Heart left ventricle (tissue), 16 donors: ENCODE measurements at regions not wholly inside any gene's neighbourhood (a gene's known extent, or its start where the extent isn't known, plus 50 kb on each side); places are given as distances from the start of the nearest gene placed in this dataset.

Source experiments
- ATAC-seq, 4 donors: fragments of 200-7000 bp; cut with Tn5 transposase; one replicate each; pipeline ENCODE4 v1.9.1; 2020 to 2022; ENCODE audit warnings: moderate library complexity in 4 of 4, mild to moderate bottlenecking in 3 of 4, moderate number of reproducible peaks in 1 of 4
- DNase-seq, 5 donors: peaks; one replicate each; pipeline ENCODE4 v3.0.0-alpha.2; 2020
- H3K27ac ChIP-seq, 12 donors: fragments of 200-600 bp; sonication (generic) in 4 of 12; one replicate each; pipeline versions ENCODE4 v1.5.0 to v1.8.0; 2016 to 2022; ENCODE audit warnings: mild to moderate bottlenecking in 2 of 12
- H3K27me3 ChIP-seq, 9 donors: fragments of 200-600 bp; sonication (generic) in 2 of 9; one replicate each; pipeline versions ENCODE4 v1.5.1 to v1.8.0; 2016 to 2022; ENCODE audit warnings: mild to moderate bottlenecking in 3 of 9
- H3K36me3 ChIP-seq, 9 donors: fragments of 200-600 bp; sonication (generic) in 2 of 9; one replicate each; pipeline versions ENCODE4 v1.5.0 to v1.8.0; 2018 to 2022; ENCODE audit warnings: mild to moderate bottlenecking in 2 of 9
- H3K4me1 ChIP-seq, 12 donors: fragments of 200-600 bp; sonication (generic) in 4 of 12; one replicate each; pipeline versions ENCODE4 v1.5.0 to v1.8.0; 2016 to 2022; ENCODE audit warnings: mild to moderate bottlenecking in 3 of 12
- H3K4me3 ChIP-seq, 12 donors: fragments of 200-600 bp; sonication (generic) in 4 of 12; one replicate each; pipeline versions ENCODE4 v1.5.0 to v1.8.0; 2017 to 2022; ENCODE audit warnings: mild to moderate bottlenecking in 9 of 12, moderate library complexity in 4 of 12
- H3K9me3 ChIP-seq, 12 donors: fragments of 200-600 bp; sonication (generic) in 4 of 12; one replicate each; pipeline versions ENCODE4 v1.5.0 to v1.8.0; 2016 to 2022; ENCODE audit warnings: mild to moderate bottlenecking in 1 of 12
- POLR2A ChIP-seq, 2 donors: fragments of 450-650 bp; IDR thresholded peaks; one replicate each; pipeline ENCODE4 v1.6.1; 2017; ENCODE audit warnings: antibody characterized with exemption in 2 of 2, mild to moderate bottlenecking in 2 of 2, moderate library complexity in 2 of 2
- WGBS, 4 donors: extraction: QIAGEN DNeasy Blood & Tissue Kit in 2 of 4; methylation state at CpG; one replicate each; pipeline versions ENCODE4 v1.1.5 to v1.1.7; 2013 to 2018; 5-methylcytosine and 5-hydroxymethylcytosine counted together
- intact Hi-C, 10 donors: fragments of 100-400 bp; cut with DNase I; formaldehyde crosslinking; loops; one replicate each; pipeline versions ENCODE4 v1.11.1 to v1.14.2; 2022
- TF ChIP-seq, protein P1 (sequence below), 12 donors: fragments of 200-600 bp; sonication (generic) in 4 of 12; IDR thresholded peaks; one replicate each; pipeline versions ENCODE4 v1.5.0 to v1.8.0; 2018 to 2022; ENCODE audit warnings: antibody characterized with exemption in 12 of 12, mild to moderate bottlenecking in 5 of 12
- donor health status: ischemic (EF 13 %, LVEDD 7.1; RV severe dilation, severe dysfunction).
- donor health status: healthy with polysubstance abuse.
- donor health status: DM: no; HTN: yes; CAD: no.
- donor health status: DM: no; HTN: no; CAD: no.
- donor health status: ischemic (EF 25% LVEDD 6.9; RV normal size, moderate dysfunction).
- donor health status: ischemic (EF 25% LVEDD 5.7; RV mildly dilated, moderate dysfunction).
- donor health status: healthy.
- donor health status: DM: yes; HTN: yes; CAD: no.
- donor health status: ischemic (EF 35%, LVEDD 5.7; RV mildly dilated, moderate dysfunction).
- donor health status: nonischemic (EF 11% LVEDD 7.7; RV severe dilation, severe dysfunction).
- donor health status: DM: yes; HTN: yes; CAD: no.
- donor health status: PGD.
- donor health status: ischemic (EF 29% LVEDD 5.4; RV normal size, mild dysfunction).
- donor health status: nonischemic (EF 23%, LVEDD 6.1; RV moderate dilation, normal function).

DNA sequence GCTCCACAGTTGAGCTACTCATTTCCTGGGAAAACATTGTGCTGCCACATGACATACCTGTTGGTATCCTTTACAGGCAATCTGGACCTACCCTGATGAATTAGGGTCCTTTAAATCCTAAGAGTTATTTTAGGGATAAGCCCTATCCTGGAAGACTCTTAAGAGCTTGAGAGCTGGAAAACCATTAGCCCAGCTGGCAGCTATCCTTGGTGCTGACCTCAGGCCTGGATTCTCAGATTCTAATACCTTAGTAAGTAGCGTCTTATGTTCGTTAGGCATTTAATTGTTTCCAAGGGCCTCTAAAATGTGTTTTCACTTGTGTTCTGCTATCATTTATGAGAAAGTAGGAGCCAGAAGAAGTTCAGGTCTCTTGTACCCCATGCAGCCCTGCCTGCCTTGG is 93.0 kb upstream of the SORCS3 start:
- Histone ChIP-seq H3K27ac (no peak overlapping the region), H3K9me3 (no peaks in the 10 kb centered on the region), H3K27me3 (no peaks in the 10 kb centered on the region), H3K4me1 (no peaks in the 10 kb centered on the region), H3K4me3 (no peak overlapping the region), H3K36me3 (no peaks in the 10 kb centered on the region)
- ATAC-seq (no peak), DNase-seq (no peak)
- 51 to 65% (median 55%) methylated on average over 2 of the region's 2 CpGs for WGBS, 4 donors
- intact Hi-C loops, result no loop called here
- TF ChIP-seq, protein P1, sequence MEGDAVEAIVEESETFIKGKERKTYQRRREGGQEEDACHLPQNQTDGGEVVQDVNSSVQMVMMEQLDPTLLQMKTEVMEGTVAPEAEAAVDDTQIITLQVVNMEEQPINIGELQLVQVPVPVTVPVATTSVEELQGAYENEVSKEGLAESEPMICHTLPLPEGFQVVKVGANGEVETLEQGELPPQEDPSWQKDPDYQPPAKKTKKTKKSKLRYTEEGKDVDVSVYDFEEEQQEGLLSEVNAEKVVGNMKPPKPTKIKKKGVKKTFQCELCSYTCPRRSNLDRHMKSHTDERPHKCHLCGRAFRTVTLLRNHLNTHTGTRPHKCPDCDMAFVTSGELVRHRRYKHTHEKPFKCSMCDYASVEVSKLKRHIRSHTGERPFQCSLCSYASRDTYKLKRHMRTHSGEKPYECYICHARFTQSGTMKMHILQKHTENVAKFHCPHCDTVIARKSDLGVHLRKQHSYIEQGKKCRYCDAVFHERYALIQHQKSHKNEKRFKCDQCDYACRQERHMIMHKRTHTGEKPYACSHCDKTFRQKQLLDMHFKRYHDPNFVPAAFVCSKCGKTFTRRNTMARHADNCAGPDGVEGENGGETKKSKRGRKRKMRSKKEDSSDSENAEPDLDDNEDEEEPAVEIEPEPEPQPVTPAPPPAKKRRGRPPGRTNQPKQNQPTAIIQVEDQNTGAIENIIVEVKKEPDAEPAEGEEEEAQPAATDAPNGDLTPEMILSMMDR (IDR thresholded peaks at IDR 0.05), result no peak
- no peak for TF ChIP-seq POLR2A (IDR thresholded peaks at IDR 0.05)

- no peaks in the 10 kb centered on the region for H3K4me1 ChIP-seq
- H3K36me3 ChIP-seq, result no peaks in the 10 kb centered on the region
- H3K4me3 ChIP-seq, result no peak overlapping the region
- H3K27me3 ChIP-seq, result peaks cover 0 to 2% (median 0%) of the 10 kb centered on the region in 9 donors
- 57 to 73% (median 72%) methylated on average over 1 to 2 of the region's 2 CpGs for WGBS, 4 donors
- H3K9me3 ChIP-seq, result no peaks in the 10 kb centered on the region
- TF ChIP-seq, protein P1 (IDR thresholded peaks at IDR 0.05), result no peak
- no peak for TF ChIP-seq POLR2A (IDR thresholded peaks at IDR 0.05)
- intact Hi-C loops, result no loop called here
- no peak overlapping the region for H3K27ac ChIP-seq
- no peak for DNase-seq
- no peak for ATAC-seq
These were observed 84.3 kb upstream of the SORCS3 start for GRCh38 chr10:104556831-104557230.

GRCh38 chr10:104557966-104558365 is 83.1 kb upstream of the SORCS3 start:
- no peaks in the 10 kb centered on the region for H3K36me3 ChIP-seq
- no peaks in the 10 kb centered on the region for H3K4me1 ChIP-seq
- intact Hi-C loops, result no loop called here
- H3K4me3 ChIP-seq, result no peak overlapping the region
- WGBS, 4 donors, result 75 to 89% (median 84%) methylated on average over 6 of the region's 6 CpGs
- H3K9me3 ChIP-seq, result no peaks in the 10 kb centered on the region
- no peak for TF ChIP-seq POLR2A (IDR thresholded peaks at IDR 0.05)
- TF ChIP-seq, protein P1 (IDR thresholded peaks at IDR 0.05), result no peak
- ATAC-seq (no peak), DNase-seq (no peak)
- H3K27me3 ChIP-seq, result peaks cover 0 to 2% (median 0%) of the 10 kb centered on the region in 9 donors
- H3K27ac ChIP-seq, result no peak overlapping the region

DNA sequence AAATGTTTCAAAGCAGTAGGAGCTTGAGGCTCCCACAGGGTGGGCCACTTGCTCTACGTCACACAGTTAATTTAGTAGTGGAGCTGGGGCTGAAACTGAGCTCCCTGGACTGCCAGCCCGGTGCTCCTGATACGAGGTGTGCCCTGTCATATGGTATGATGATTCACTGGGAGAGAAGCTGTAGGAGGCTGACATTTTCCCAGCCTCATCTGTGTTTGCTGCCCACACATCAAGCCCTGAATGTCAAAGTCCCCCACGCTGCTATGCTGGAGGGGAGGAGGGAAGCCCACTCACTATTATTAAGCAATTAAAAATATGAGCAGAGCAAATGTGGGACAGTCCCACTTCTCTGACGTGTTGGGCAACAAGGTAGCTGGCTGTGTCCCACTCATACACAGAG is 81.2 kb upstream of the SORCS3 start:
- 48 to 62% (median 57%) methylated on average over 5 of the region's 5 CpGs for WGBS, 4 donors
- ATAC-seq (no peak), DNase-seq (no peak)
- no peaks in the 10 kb centered on the region for H3K4me1 ChIP-seq
- H3K4me3 ChIP-seq, result no peak overlapping the region
- no peak for TF ChIP-seq POLR2A (IDR thresholded peaks at IDR 0.05)
- TF ChIP-seq, protein P1 (IDR thresholded peaks at IDR 0.05), result no peak
- H3K27ac ChIP-seq, result no peak overlapping the region
- peaks cover 0 to 2% (median 0%) of the 10 kb centered on the region in 9 donors for H3K27me3 ChIP-seq
- no peaks in the 10 kb centered on the region for H3K9me3 ChIP-seq
- H3K36me3 ChIP-seq, result no peaks in the 10 kb centered on the region
- intact Hi-C loops, result no loop called here
